HEK293 (cell line): ENCODE measurements at regions not wholly inside any gene's neighbourhood (a gene's known extent, or its start where the extent isn't known, plus 50 kb on each side); places are given as distances from the start of the nearest gene placed in this dataset.
"Not testable (repeated sequence)": the region's sequence is repeated elsewhere in the genome, so short reads cannot be mapped to it uniquely, and the experiment has no call there.

Experiments used
- CTCF ChIA-PET: fragments of 350-600 bp; formaldehyde crosslinking; extraction: SDS; loops from one replicate; lab custom pipeline; 2021; ENCODE audit warnings: antibody characterized with exemption; lab: Yijun Ruan, JAX
- POLR2A ChIA-PET: fragments of 300-600 bp; formaldehyde crosslinking; extraction: SDS; loops from one replicate; lab custom pipeline; 2020; ENCODE audit warnings: antibody characterized with exemption, inconsistent platforms; lab: Yijun Ruan, JAX
- H3K27ac ChIP-seq: fragments of 200-500 bp; sonication (Bioruptor generic); 2 replicates; pipeline ENCODE4 v1.5.1; 2014; ENCODE audit warnings: low read depth, low read length, control low read depth, inconsistent platforms; ENCODE audit errors: extremely low read depth
- H3K36me3 ChIP-seq, 2 experiments: fragments of 200-500 bp in 1 of 2; sonication (Bioruptor generic) in 1 of 2; 1 replicate in 1 of 2; 2 replicates in 1 of 2; pipeline ENCODE4 v1.5.1; 2014 to 2017; ENCODE audit warnings: inconsistent platforms in 2 of 2, low read length in 2 of 2; ENCODE audit not compliant: control insufficient read depth in 2 of 2, insufficient read depth in 1 of 2
- H3K4me1 ChIP-seq: fragments of 200-500 bp; sonication (Bioruptor generic); 2 replicates; pipeline ENCODE4 v1.5.1; 2014; ENCODE audit warnings: mild to moderate bottlenecking, low read length, inconsistent platforms; ENCODE audit not compliant: control insufficient read depth, insufficient read depth
- H3K4me3 ChIP-seq: 2 replicates; pipeline ENCODE4 v1.5.1; 2011; ENCODE audit warnings: low read depth, mild to moderate bottlenecking, control low read depth, low read length, moderate library complexity
- H3K9me3 ChIP-seq: fragments of 200-500 bp; sonication (Bioruptor generic); 2 replicates; pipeline ENCODE4 v1.5.1; 2014; ENCODE audit warnings: low read depth, low read length, inconsistent platforms; ENCODE audit not compliant: control insufficient read depth, insufficient read depth
- BCL6B ChIP-seq: fragments of 450-650 bp; formaldehyde crosslinking; IDR thresholded peaks from 2 replicates; pipeline ENCODE4 v1.5.1; 2017; ENCODE audit warnings: missing biosample characterization, missing genetic modification characterization
- KLF7 ChIP-seq: fragments of 450-650 bp; formaldehyde crosslinking; IDR thresholded peaks from 2 replicates; pipeline ENCODE4 v1.5.1; 2016; ENCODE audit warnings: missing biosample characterization, missing genetic modification characterization, borderline replicate concordance
- SCRT2 ChIP-seq: fragments of 450-650 bp; formaldehyde crosslinking; IDR thresholded peaks from 2 replicates; pipeline ENCODE4 v1.5.1; 2016; ENCODE audit warnings: missing biosample characterization, missing genetic modification characterization
- ZBTB20 ChIP-seq: fragments of 450-650 bp; formaldehyde crosslinking; IDR thresholded peaks from 2 replicates; pipeline ENCODE4 v1.5.1; 2016; ENCODE audit warnings: missing biosample characterization, missing genetic modification characterization
- ZBTB7A ChIP-seq: fragments of 450-650 bp; formaldehyde crosslinking; IDR thresholded peaks from 2 replicates; pipeline ENCODE4 v1.5.1; 2016; ENCODE audit warnings: low read depth, missing biosample characterization, missing genetic modification characterization
- ZFP69B ChIP-seq: fragments of 450-650 bp; formaldehyde crosslinking; IDR thresholded peaks from 2 replicates; pipeline ENCODE4 v1.5.1; 2016; ENCODE audit warnings: missing biosample characterization, missing genetic modification characterization
- ZNF211 ChIP-seq: fragments of 450-650 bp; formaldehyde crosslinking; IDR thresholded peaks from 2 replicates; pipeline ENCODE4 v1.5.1; 2016; ENCODE audit warnings: low read depth, missing biosample characterization, missing genetic modification characterization
- ZNF248 ChIP-seq: fragments of 450-650 bp; formaldehyde crosslinking; IDR thresholded peaks from 2 replicates; pipeline ENCODE4 v1.5.1; 2017; ENCODE audit warnings: missing biosample characterization, missing genetic modification characterization
- ZNF416 ChIP-seq: fragments of 450-650 bp; formaldehyde crosslinking; IDR thresholded peaks from 2 replicates; pipeline ENCODE4 v1.5.1; 2016; ENCODE audit warnings: missing biosample characterization, missing genetic modification characterization
- ZNF629 ChIP-seq: fragments of 450-650 bp; formaldehyde crosslinking; IDR thresholded peaks from 2 replicates; pipeline ENCODE4 v1.5.1; 2017; ENCODE audit warnings: missing biosample characterization, missing genetic modification characterization
- TF ChIP-seq, protein P1 (sequence below): fragments of 450-650 bp; formaldehyde crosslinking; IDR thresholded peaks from 2 replicates; pipeline ENCODE4 v1.5.1; 2016; ENCODE audit warnings: missing biosample characterization, missing genetic modification characterization
- TF ChIP-seq, protein P2 (sequence below): fragments of 450-650 bp; IDR thresholded peaks from 2 replicates; pipeline ENCODE4 v1.5.1; 2018; ENCODE audit warnings: missing biosample characterization, missing genetic modification characterization

DNA sequence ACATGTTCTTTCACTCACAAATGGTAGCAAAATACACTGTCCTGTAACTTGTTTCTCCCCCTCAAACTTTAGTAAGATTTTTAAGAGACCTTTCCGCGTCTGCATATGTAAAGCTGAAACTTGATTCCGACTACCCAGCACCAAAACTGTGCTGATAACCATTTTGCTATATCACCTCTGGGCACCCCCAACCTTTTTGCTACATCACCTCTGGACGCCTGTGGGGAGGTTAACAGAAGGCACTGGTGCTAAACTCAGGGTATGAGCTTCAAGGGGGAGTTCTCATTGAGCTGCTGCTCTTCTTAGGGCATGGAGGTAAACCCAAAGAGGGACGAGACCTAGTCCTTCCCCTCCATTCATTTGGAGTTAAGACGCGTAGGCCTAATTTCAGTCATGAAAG is 67.6 kb upstream of the NFE2L3 start:
- Histone ChIP-seq H3K27ac (no peak overlapping the region), H3K4me1 (peaks cover 18% of the 10 kb centered on the region), H3K9me3 (no peaks in the 10 kb centered on the region), H3K4me3 (no peak overlapping the region), H3K36me3 (no peaks in the 10 kb centered on the region)
- CTCF ChIA-PET = interaction anchor here (0.5 to 2.4 kb wide), 5 partner anchors 20 to 285 kb away, joined by 3 to 12 read pairs (median 4); no protein-coding TSS in a partner anchor
- POLR2A ChIA-PET = interaction anchor here (0.7 kb wide), 1 partner anchor 14 kb away, joined by 5 read pairs; no protein-coding TSS in a partner anchor
- no peak for TF ChIP-seq ZNF248 (tag by site-specific recombination)
- TF ChIP-seq, protein P1, sequence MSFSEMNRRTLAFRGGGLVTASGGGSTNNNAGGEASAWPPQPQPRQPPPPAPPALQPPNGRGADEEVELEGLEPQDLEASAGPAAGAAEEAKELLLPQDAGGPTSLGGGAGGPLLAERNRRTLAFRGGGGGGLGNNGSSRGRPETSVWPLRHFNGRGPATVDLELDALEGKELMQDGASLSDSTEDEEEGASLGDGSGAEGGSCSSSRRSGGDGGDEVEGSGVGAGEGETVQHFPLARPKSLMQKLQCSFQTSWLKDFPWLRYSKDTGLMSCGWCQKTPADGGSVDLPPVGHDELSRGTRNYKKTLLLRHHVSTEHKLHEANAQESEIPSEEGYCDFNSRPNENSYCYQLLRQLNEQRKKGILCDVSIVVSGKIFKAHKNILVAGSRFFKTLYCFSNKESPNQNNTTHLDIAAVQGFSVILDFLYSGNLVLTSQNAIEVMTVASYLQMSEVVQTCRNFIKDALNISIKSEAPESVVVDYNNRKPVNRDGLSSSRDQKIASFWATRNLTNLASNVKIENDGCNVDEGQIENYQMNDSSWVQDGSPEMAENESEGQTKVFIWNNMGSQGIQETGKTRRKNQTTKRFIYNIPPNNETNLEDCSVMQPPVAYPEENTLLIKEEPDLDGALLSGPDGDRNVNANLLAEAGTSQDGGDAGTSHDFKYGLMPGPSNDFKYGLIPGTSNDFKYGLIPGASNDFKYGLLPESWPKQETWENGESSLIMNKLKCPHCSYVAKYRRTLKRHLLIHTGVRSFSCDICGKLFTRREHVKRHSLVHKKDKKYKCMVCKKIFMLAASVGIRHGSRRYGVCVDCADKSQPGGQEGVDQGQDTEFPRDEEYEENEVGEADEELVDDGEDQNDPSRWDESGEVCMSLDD = no peak
- TF ChIP-seq, all 188 proteins: peak for 0

GRCh38 chr7:26085771-26086170 is 66.2 kb upstream of the NFE2L3 start:
- TF ChIP-seq ZBTB20 = no peak
- TF ChIP-seq ZFP69B = no peak
- TF ChIP-seq ZNF629 = no peak
- no peak for TF ChIP-seq SCRT2 (tag by site-specific recombination)
- Histone ChIP-seq H3K4me3 (no peak overlapping the region), H3K4me1 (peaks cover 18% of the 10 kb centered on the region), H3K9me3 (no peaks in the 10 kb centered on the region), H3K27ac (no peak overlapping the region), H3K36me3 (no peaks in the 10 kb centered on the region)
- ChIA-PET POLR2A (no interaction called here), CTCF (interaction anchor here (0.7 to 0.8 kb wide), 2 partner anchors 13 to 32 kb away, joined by 3 to 6 read pairs; no protein-coding TSS in a partner anchor)

GRCh38 chr7:26087321-26088091 is 64.5 kb upstream of the NFE2L3 start:
- peaks cover 8% of the 10 kb centered on the region for H3K4me1 ChIP-seq
- ChIA-PET POLR2A (no interaction called here), CTCF (interaction anchor here (0.7 to 5.7 kb wide), 3 partner anchors 8 to 192 kb away, joined by 4 to 48 read pairs (median 16); no protein-coding TSS in a partner anchor)

GRCh38 chr7:26089469-26089868 is 62.5 kb upstream of the NFE2L3 start:
- H3K4me1 ChIP-seq, H3K27ac ChIP-seq, POLR2A ChIA-PET, H3K36me3 ChIP-seq, H3K9me3 ChIP-seq, H3K4me3 ChIP-seq: not testable (repeated sequence)
- CTCF ChIA-PET = interaction anchor here (1.1 to 5.7 kb wide), 6 partner anchors 10 to 275 kb away, joined by 3 to 48 read pairs (median 18); no protein-coding TSS in a partner anchor

More at GRCh38 chr7:26087321-26088091, 64.5 kb upstream of the NFE2L3 start:
- Histone ChIP-seq H3K9me3 (no peaks in the 10 kb centered on the region), H3K27ac (no peak overlapping the region), H3K4me3 (no peak overlapping the region), H3K36me3 (no peaks in the 10 kb centered on the region)
- TF ChIP-seq ZNF416 (tag by site-specific recombination) = no peak
- TF ChIP-seq BCL6B (tag by site-specific recombination) = no peak
- TF ChIP-seq ZNF211 (tag by site-specific recombination) = no peak
- TF ChIP-seq KLF7 (tag by site-specific recombination) = no peak
- TF ChIP-seq, protein P2, sequence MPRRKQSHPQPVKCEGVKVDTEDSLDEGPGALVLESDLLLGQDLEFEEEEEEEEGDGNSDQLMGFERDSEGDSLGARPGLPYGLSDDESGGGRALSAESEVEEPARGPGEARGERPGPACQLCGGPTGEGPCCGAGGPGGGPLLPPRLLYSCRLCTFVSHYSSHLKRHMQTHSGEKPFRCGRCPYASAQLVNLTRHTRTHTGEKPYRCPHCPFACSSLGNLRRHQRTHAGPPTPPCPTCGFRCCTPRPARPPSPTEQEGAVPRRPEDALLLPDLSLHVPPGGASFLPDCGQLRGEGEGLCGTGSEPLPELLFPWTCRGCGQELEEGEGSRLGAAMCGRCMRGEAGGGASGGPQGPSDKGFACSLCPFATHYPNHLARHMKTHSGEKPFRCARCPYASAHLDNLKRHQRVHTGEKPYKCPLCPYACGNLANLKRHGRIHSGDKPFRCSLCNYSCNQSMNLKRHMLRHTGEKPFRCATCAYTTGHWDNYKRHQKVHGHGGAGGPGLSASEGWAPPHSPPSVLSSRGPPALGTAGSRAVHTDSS = no peak
- TF ChIP-seq ZBTB7A (tag by site-specific recombination) = no peak
